ENCODE measurements at regions not wholly inside any gene's neighbourhood (a gene's known extent, or its start where the extent isn't known, plus 50 kb on each side); places are given as distances from the start of the nearest gene placed in this dataset.
"Not testable (repeated sequence)": the region's sequence is repeated elsewhere in the genome, so short reads cannot be mapped to it uniquely, and the experiment has no call there.

DNA sequence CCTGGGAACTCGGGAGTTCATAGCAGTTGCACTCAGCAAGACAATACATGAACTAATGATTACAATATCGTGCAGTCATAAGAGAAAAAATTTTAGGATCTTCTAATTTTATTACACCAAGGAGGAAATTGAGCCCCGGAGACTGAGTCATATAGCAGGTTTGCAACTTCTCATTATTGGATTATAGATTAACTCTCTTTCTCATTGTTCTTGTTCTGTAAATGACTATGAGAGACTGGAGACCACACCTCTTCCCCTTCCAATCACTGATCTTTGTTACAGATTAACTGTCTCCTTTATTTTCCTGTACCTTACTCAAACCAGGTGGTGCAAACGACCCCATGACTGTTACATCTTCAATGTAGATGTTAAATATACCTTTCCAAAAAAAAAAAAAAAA is 435.8 kb upstream of the DDX18 start:
- TF ChIP-seq, protein P1, sequence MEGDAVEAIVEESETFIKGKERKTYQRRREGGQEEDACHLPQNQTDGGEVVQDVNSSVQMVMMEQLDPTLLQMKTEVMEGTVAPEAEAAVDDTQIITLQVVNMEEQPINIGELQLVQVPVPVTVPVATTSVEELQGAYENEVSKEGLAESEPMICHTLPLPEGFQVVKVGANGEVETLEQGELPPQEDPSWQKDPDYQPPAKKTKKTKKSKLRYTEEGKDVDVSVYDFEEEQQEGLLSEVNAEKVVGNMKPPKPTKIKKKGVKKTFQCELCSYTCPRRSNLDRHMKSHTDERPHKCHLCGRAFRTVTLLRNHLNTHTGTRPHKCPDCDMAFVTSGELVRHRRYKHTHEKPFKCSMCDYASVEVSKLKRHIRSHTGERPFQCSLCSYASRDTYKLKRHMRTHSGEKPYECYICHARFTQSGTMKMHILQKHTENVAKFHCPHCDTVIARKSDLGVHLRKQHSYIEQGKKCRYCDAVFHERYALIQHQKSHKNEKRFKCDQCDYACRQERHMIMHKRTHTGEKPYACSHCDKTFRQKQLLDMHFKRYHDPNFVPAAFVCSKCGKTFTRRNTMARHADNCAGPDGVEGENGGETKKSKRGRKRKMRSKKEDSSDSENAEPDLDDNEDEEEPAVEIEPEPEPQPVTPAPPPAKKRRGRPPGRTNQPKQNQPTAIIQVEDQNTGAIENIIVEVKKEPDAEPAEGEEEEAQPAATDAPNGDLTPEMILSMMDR (IDR thresholded peaks at IDR 0.05; ENCODE audit: insufficient read depth, low read depth, low read length), result no peak
- DNase-seq (ENCODE audit: low read depth), result no peak
- no peak overlapping the region for H3K4me3 ChIP-seq (ENCODE audit: low read depth, low read length)

DNA sequence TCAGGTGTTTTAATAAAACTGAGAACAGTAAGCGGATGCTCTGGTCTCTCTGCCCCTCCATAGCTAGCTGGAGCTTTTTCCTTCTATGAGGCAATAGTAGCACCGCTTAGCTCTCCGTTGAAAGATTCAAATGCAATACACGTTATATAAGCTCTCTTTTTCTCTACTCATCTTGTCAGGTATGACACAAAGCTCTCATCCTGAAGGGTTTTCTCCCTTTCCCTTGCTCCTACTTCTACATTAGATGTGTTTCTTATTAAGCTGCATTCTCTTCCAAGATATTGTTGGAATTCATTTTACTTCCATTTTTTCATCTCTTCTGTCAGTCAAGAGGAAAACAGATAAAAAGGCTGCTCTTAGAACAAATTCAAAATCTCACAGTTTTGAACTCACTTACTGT is 434.6 kb upstream of the DDX18 start:
- TF ChIP-seq, protein P1 (IDR thresholded peaks at IDR 0.05; ENCODE audit: insufficient read depth, low read depth, low read length), result no peak
- no peak overlapping the region for H3K4me3 ChIP-seq (ENCODE audit: low read depth, low read length)
- no peak for DNase-seq (ENCODE audit: low read depth)

GRCh38 chr2:117383997-117384396 is 430.5 kb upstream of the DDX18 start:
- DNase-seq (ENCODE audit: low read depth); H3K4me3 ChIP-seq (ENCODE audit: low read depth, low read length): not testable (repeated sequence)

DNA sequence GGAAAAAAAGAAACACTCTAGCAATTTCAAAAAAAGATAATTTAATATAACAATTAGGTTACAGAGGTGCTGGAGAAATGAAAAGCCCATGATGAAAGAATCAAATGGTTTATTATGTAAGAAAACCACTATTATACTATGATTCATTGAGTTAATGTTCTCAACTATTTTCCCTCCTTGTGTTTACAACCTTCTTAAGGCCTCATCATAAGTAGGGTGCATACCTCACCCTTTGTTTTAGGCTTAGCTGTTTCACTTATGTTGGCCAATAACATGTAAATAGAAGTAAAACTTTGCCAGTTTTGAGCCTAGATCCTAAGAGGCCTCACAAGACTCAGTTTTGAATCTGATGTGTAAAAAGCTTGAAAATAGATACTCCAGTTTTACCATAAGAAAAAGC is 418.3 kb upstream of the DDX18 start:
- no peak for DNase-seq (ENCODE audit: low read depth)
- TF ChIP-seq, protein P1 (IDR thresholded peaks at IDR 0.05; ENCODE audit: insufficient read depth, low read depth, low read length), result no peak
- no peak overlapping the region for H3K4me3 ChIP-seq (ENCODE audit: low read depth, low read length)

DNA sequence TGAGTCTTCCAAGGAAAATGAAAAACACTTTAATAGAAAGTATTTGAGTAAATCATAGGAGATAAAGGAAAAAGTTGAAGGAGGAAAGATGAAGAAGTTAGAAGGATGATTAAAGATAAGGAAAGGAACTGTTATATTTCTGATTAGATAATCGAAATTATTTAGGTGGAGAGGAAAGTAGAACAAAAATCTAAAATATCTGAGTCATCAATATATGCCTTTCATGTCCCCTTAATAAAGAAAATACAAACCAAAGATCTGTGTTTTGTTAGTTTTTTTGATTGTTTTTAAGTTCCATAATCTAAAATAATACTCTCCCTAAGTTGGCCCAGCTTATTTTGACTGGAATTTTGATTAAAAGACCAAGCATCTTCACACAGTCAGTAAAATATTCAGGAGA is 412.9 kb upstream of the DDX18 start:
- no peak for DNase-seq (ENCODE audit: low read depth)
- H3K4me3 ChIP-seq (ENCODE audit: low read depth, low read length), result no peak overlapping the region
- TF ChIP-seq, protein P1 (IDR thresholded peaks at IDR 0.05; ENCODE audit: insufficient read depth, low read depth, low read length), result no peak

DNA sequence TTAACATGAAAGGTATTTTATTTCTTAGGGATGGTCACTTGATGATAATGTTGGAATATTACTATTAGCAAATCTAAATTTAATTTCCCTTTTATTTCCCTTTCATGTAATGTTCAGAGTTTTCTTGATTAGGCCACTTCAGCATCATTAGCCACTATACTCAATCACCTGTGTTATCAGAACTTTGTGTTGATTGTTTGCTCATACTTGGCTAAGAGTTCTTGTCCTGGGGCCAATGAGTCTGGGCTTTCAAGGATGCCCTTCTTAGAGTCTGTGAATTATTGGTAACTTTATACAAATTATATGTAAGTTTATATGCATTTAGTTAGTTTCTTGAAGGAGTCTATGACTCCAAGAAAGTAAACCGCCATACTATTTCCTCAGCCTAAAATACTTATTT is 408.0 kb upstream of the DDX18 start:
- TF ChIP-seq, protein P1 (IDR thresholded peaks at IDR 0.05; ENCODE audit: insufficient read depth, low read depth, low read length), result no peak
- no peak for DNase-seq (ENCODE audit: low read depth)
- H3K4me3 ChIP-seq (ENCODE audit: low read depth, low read length), result no peak overlapping the region

GRCh38 chr2:117407746-117408145 is 406.7 kb upstream of the DDX18 start:
- DNase-seq (ENCODE audit: low read depth), result no peak
- TF ChIP-seq, protein P1 (IDR thresholded peaks at IDR 0.05; ENCODE audit: insufficient read depth, low read depth, low read length), result no peak
- no peak overlapping the region for H3K4me3 ChIP-seq (ENCODE audit: low read depth, low read length)
